Amniotic epithelial cell (primary cell): ENCODE measurements at regions not wholly inside any gene's neighbourhood (a gene's known extent, or its start where the extent isn't known, plus 50 kb on each side); places are given as distances from the start of the nearest gene placed in this dataset.

Experiments
- DNase-seq: peaks from one replicate; pipeline ENCODE4 v3.0.0-alpha.2; 2010; ENCODE audit warnings: low read depth

GRCh38 chr11:119882316-119882715, 153.3 kb upstream of the NECTIN1 start:
- DNase-seq: no peak

- DNase-seq: no peak
Observed at GRCh38 chr11:119880873-119881272, 151.9 kb upstream of the NECTIN1 start.

GRCh38 chr11:119880143-119880542, 151.1 kb upstream of the NECTIN1 start:
- DNase-seq: no peak

- no peak for DNase-seq
Observed at GRCh38 chr11:119878990-119879389, 150.0 kb upstream of the NECTIN1 start.

DNA sequence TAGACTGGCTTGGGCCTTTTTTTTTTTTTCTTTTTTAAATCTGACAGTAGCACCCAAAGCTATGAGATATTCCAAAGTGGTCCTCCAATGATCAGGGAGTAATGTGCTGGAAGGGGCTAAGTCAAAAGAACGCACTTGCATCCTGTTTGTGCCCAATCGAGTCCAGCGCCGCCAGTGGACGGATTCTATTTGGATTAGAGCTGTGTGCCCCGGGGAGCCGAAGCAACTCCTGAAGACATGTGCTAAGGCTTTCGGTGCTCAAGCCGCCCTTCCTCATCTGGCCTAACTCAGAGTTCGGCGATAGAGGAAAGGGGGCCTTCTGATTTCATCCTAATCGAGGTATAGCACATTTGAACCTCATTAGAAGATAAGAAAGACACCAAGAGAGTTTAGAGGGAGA, 147.8 kb upstream of the NECTIN1 start:
- no peak for DNase-seq

GRCh38 chr11:119875841-119876600, 147.0 kb upstream of the NECTIN1 start:
- DNase-seq: no peak

DNA sequence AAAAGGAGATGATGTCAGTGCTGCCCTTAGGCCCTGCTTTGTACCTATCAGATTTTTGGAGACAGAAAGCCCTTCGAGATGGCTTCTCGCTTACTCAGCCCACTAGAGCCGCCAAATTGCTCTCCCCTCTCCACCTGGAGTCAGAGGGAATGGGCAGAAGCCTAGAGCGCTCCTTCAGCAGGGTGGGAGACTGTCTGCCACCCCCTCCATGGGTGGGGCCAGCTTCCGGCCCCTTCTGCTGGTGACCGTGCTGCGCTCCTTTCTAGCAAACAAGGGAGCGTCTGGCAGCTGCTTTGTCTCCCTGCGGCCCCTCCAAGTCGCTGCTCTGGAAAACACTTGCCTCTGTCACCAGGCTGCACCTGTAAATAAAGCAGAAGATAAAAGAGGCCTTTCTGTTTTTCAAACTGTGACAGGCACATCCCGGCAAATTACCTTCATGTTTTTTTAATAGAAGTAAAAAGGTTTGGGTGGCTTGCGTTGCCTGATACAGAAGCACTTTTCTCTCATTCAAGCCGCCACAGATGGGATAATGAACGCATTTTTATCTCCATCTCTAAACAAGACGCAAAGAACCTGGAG, 145.7 kb upstream of the NECTIN1 start:
- DNase-seq: no peak

DNA sequence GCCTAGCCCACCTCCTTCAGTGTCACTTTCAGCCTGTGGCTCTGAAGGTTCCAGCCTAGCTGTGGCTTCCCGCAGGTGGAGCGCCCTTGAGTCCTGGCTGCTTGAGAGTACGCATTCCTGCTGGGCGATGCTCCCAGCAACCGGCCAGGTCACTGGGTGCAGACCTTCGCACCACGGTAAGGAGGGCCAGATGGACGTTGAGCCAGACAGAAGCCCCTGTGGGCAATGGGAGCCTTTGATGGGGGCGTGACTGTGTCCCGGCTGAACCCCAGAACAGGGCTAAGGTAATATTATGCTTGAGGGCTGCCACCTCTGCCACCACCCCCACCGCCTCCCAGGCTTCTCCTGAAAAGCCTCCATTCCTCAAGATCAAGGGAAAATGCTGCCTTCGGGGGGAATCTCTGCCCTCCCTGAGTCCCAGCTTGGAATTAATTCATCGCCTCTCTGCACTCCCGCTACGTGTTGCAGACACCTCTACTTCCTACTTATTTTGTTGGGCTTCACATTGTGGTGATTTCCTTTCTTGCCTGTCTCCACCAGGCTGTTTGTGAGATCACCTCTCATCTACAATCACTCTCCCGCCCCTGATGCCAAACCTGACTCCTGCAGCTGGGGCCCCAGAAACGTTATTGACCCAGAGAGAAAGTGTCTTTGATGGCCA, 144.9 kb upstream of the NECTIN1 start:
- no peak for DNase-seq

DNA sequence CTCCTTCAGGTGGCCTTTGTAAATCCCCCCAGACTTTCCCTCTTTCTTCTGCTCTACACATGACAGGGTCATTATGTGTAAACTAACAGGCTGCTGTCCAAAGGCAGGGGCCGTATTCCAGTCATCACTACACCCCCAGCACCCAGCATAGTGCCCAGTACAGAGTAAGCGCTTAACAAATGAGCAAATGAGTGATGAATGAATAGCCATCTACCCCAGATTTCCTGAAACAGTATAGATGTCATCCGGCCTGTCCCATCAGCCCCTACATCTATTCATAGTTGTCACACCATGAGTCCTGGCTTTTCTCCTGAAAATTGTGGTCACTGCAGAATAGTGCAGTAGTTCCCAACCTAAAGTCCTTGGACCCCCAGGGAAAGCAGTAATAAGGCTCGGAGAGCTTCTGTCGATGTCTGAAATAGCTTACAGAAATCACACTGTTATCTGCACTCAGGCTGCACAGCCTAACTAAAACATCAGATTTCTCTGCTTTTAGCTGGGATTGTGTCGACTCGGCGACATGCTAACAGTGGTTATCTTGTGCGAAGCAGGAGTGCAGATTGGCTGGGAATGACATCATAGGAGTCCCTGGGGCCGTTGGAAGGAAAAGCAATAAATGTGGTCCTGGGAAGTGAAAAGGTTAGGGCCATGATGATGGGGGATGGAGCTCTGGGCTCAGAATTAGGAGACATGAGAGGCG, 143.8 kb upstream of the NECTIN1 start:
- DNase-seq: no peak

GRCh38 chr11:119865661-119866156, 136.7 kb upstream of the NECTIN1 start:
- DNase-seq: no peak

GRCh38 chr11:119864836-119865235, 135.8 kb upstream of the NECTIN1 start:
- DNase-seq: no peak

- no peak for DNase-seq
Observed at GRCh38 chr11:119863851-119864601, 135.0 kb upstream of the NECTIN1 start.

DNA sequence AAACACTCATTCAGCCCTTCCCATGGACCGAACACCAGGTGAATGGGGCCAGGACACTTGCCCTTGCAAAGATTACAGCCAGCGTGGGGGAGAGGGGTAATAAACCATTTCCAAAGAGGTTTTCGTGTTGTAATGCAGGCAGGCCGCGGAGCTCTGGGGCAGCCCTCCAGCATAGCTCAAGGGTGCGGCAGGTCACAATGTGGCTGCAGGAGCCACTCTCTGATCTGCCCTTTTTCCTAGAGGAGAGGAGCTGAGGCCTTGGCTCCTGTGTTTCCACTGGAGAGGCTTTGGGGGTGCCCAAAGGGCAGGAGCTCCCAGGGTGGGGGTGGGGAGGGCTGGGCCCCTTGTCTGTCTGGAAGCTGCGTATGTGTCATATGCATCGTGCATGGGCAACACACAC, 134.2 kb upstream of the NECTIN1 start:
- DNase-seq: no peak

GRCh38 chr11:119861160-119861559, 132.2 kb upstream of the NECTIN1 start:
- no peak for DNase-seq

DNA sequence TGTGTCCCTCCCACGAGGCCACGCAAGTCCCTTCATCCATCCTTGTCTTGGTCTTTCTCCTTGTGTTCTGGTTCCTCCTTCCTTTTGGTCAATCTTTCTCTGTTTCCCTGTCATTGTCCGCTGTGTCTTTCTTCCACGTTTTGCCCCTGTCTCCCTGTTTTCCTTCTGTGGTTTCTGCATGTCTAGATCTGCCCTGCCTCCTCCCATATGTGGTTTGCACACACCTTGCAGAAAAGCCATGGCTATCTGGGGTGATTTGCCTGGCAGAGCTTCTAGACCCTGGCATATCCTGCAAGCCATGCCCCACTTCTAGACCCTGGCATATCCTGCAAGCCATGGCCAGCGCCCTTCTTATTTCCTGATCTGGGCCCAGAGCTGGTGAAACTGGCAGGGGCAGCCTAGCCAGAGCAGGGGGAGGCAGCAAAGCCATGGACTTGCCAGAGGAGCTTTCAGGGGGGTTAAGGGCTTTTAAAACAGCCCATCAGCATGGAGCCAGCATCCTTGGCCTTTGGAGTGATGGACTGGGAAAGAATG, 131.6 kb upstream of the NECTIN1 start:
- DNase-seq: no peak

DNA sequence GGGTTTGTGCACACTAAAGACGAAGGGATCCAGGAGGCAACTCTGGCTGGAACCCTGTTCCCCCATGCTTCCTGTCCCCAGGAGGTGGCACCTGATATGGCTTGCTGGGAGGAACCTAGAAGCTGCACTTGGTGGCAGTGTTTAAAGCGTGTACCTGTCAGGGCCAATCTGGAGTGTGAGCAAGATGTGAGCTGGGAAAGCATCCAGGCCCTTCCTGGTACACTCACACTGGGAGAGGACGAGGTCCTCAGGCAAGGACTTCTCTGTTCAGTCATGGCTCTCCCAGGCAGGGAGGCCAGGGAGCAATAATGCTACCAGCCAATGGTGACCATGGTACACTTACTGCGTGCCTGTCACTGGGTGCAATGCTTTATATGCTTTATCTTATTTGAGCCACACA, 130.7 kb upstream of the NECTIN1 start:
- DNase-seq: no peak

DNA sequence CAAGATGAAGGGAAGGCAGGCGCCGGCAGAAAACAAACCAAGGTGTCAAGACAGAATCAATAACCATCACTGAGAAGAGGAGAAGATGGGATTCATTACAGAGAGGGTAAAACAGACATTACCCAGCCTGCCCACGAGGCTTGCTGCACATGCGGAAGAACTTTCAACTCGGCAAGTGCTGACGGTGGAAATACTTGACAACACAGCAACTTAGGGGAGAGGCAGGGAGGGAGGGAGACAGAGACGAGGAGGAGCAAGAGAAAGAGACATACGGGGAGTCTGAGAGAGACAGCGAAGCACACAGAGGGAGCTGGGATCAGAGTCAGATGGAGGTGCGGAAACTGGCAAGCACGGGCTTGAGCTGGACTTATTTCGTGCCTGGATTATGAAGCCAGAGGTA, 129.3 kb upstream of the NECTIN1 start:
- DNase-seq: no peak

- DNase-seq: no peak
Observed at GRCh38 chr11:119856681-119857485, 127.9 kb upstream of the NECTIN1 start.

- DNase-seq: no peak
Observed at GRCh38 chr11:119855066-119855465, 126.1 kb upstream of the NECTIN1 start.

DNA sequence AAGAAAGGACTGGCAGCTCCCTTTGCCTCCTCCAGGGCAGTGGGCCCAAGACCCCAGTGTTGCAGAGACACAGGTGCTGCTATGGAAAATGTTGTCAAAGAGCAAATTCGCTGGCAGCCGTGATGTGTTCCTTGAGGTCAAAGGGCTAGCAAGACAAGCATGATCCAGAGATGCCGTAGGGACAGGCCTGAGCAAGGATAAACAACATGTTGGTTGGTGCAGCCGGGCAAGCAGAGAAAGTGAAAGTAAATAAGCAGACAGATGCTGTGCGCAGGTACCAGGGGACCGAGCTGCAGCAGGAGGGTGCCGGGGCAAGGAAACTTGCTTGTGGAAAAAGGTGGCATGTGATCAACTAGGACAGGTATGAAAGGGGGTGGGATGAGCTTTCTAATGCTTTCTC, 125.5 kb upstream of the NECTIN1 start:
- no peak for DNase-seq
